ENCODE measurements at regions not wholly inside any gene's neighbourhood (a gene's known extent, or its start where the extent isn't known, plus 50 kb on each side); places are given as distances from the start of the nearest gene placed in this dataset.

- TF ChIP-seq CTCF (IDR thresholded peaks at IDR 0.05) (no peak), EZH2phosphoT487 (IDR thresholded peaks at IDR 0.05) (no peak)
Measured at GRCh38 chr3:84536916-84537315, 421.9 kb upstream of the CADM2 start.

Data from neural progenitor cell (in vitro differentiated cells).